H1 (cell line): ENCODE measurements at regions not wholly inside any gene's neighbourhood (a gene's known extent, or its start where the extent isn't known, plus 50 kb on each side); places are given as distances from the start of the nearest gene placed in this dataset.

Source experiments
- CTCF ChIA-PET: fragments of 300-600 bp; sonication (Branson Sonifier 250); formaldehyde crosslinking; loops from one replicate; lab custom pipeline; 2021; ENCODE audit not compliant: partially characterized antibody; lab: Charles Lee
- POLR2A ChIA-PET: fragments of 300-600 bp; sonication (Branson Sonifier 250); formaldehyde crosslinking; loops from one replicate; lab custom pipeline; 2021; ENCODE audit warnings: inconsistent platforms; ENCODE audit not compliant: partially characterized antibody; lab: Charles Lee
- DNase-seq, 2 experiments: peaks; one replicate each; pipeline versions ENCODE4 v3.0.0 to v3.0.0-alpha.2; 2010 to 2022; ENCODE audit warnings: low spot score in 2 of 2, low read depth in 1 of 2, mixed read lengths in 1 of 2
- FAIRE-seq: peaks from 2 replicates; lab custom pipeline; 2011; peaks lifted over from hg19 to GRCh38; lab: Jason Lieb, UNC
- H2AFZ ChIP-seq: 2 replicates; pipeline ENCODE4 v1.8.1; 2012; ENCODE audit warnings: low read length, inconsistent platforms
- H2AK5ac ChIP-seq: 2 replicates; pipeline ENCODE4 v1.6.1; 2013; ENCODE audit warnings: low read depth, low read length
- H2BK120ac ChIP-seq: replicated peaks from 2 replicates; pipeline ENCODE3; 2013; ENCODE audit warnings: low read depth, low read length, inconsistent platforms
- H2BK12ac ChIP-seq: 2 replicates; pipeline ENCODE4 v1.6.1; 2013; ENCODE audit warnings: low read depth, low read length
- H2BK15ac ChIP-seq: 2 replicates; pipeline ENCODE4 v1.6.1; 2013; ENCODE audit warnings: low read length
- H2BK20ac ChIP-seq: 2 replicates; pipeline ENCODE4 v1.6.1; 2013; ENCODE audit warnings: low read length
- H2BK5ac ChIP-seq: 2 replicates; pipeline ENCODE4 v1.6.1; 2013; ENCODE audit warnings: low read depth, low read length
- H3K14ac ChIP-seq: 2 replicates; pipeline ENCODE4 v1.6.1; 2013; ENCODE audit warnings: inconsistent platforms; ENCODE audit not compliant: insufficient read length
- H3K18ac ChIP-seq: 2 replicates; pipeline ENCODE4 v1.6.1; 2013; ENCODE audit warnings: low read length; ENCODE audit errors: extremely low read depth
- H3K23ac ChIP-seq: 2 replicates; pipeline ENCODE4 v1.6.1; 2013; ENCODE audit warnings: inconsistent platforms; ENCODE audit not compliant: insufficient read length
- H3K23me2 ChIP-seq: 2 replicates; pipeline ENCODE4 v1.6.1; 2013; ENCODE audit warnings: low read depth, low read length
- H3K27ac ChIP-seq: 2 replicates; pipeline ENCODE4 v1.6.1; 2011; ENCODE audit warnings: low read depth, low read length, inconsistent platforms
- H3K27me3 ChIP-seq, 4 experiments: replicated peaks in 1 of 4; 1 replicate in 1 of 4; 2 replicates in 3 of 4; pipeline versions ENCODE4 v1.6.1 to v1.8.1; 2011 to 2013; ENCODE audit warnings: low read length in 3 of 4, mild to moderate bottlenecking in 3 of 4, inconsistent platforms in 2 of 4, mixed read lengths in 2 of 4, moderate library complexity in 1 of 4; ENCODE audit not compliant: control insufficient read depth in 3 of 4, insufficient read depth in 3 of 4; ENCODE audit errors: extremely low read depth in 1 of 4
- H3K36me3 ChIP-seq, 4 experiments: 2 replicates each; pipeline versions ENCODE4 v1.6.1 to v1.8.1; 2011 to 2013; ENCODE audit warnings: mild to moderate bottlenecking in 4 of 4, low read length in 3 of 4, moderate library complexity in 2 of 4, control low read depth in 1 of 4, inconsistent platforms in 1 of 4; ENCODE audit not compliant: insufficient read depth in 4 of 4, control insufficient read depth in 2 of 4
- H3K4ac ChIP-seq: replicated peaks from 2 replicates; pipeline ENCODE3; 2013; ENCODE audit warnings: low read length, low read depth, mixed read lengths, inconsistent platforms; ENCODE audit not compliant: insufficient read length
- H3K4me1 ChIP-seq, 4 experiments: replicated peaks in 1 of 4; 1 replicate in 1 of 4; 2 replicates in 3 of 4; pipeline versions ENCODE4 v1.6.1 to v1.8.1; 2011 to 2013; ENCODE audit warnings: low read length in 3 of 4, inconsistent platforms in 2 of 4, mixed read lengths in 1 of 4; ENCODE audit not compliant: insufficient read depth in 4 of 4, control insufficient read depth in 3 of 4
- H3K4me2 ChIP-seq, 2 experiments: 2 replicates each; pipeline versions ENCODE4 v1.6.1 to v1.8.1; 2011 to 2013; ENCODE audit warnings: low read depth in 2 of 2, low read length in 2 of 2, control low read depth in 1 of 2, inconsistent platforms in 1 of 2, mild to moderate bottlenecking in 1 of 2; ENCODE audit not compliant: insufficient read depth in 1 of 2
- H3K4me3 ChIP-seq, 4 experiments: fragments of 200-600, 300-600 bp in 1 of 4; sonication (generic), shearing (Covaris generic), sonication (Bioruptor Twin) in 1 of 4; 2 replicates each; pipeline versions ENCODE4 v1.5.1 to v1.8.1; 2011 to 2016; ENCODE audit warnings: low read length in 4 of 4, low read depth in 3 of 4, control low read depth in 2 of 4, inconsistent platforms in 2 of 4, mild to moderate bottlenecking in 2 of 4, mixed read lengths in 1 of 4, moderate library complexity in 1 of 4; ENCODE audit not compliant: insufficient read depth in 2 of 4; ENCODE audit errors: extremely low read depth in 1 of 4
- H3K56ac ChIP-seq: replicated peaks from 2 replicates; pipeline ENCODE3; 2013; ENCODE audit warnings: low read depth, mild to moderate bottlenecking, mixed read lengths, low read length, inconsistent platforms; ENCODE audit not compliant: insufficient read length
- H3K79me1 ChIP-seq: 2 replicates; pipeline ENCODE4 v1.6.1; 2013; ENCODE audit warnings: low read depth, low read length, control low read depth
- H3K79me2 ChIP-seq, 2 experiments: 2 replicates each; pipeline versions ENCODE4 v1.6.1 to v1.8.1; 2012 to 2013; ENCODE audit warnings: low read length in 2 of 2, mild to moderate bottlenecking in 2 of 2, inconsistent platforms in 1 of 2; ENCODE audit not compliant: insufficient read depth in 2 of 2, control insufficient read depth in 1 of 2
- H3K9ac ChIP-seq, 4 experiments: replicated peaks in 1 of 4; 1 replicate in 1 of 4; 2 replicates in 3 of 4; pipeline versions ENCODE4 v1.6.1 to v1.8.1; 2011 to 2013; ENCODE audit warnings: low read depth in 3 of 4, low read length in 3 of 4, control low read depth in 2 of 4, mild to moderate bottlenecking in 2 of 4, moderate library complexity in 2 of 4, inconsistent platforms in 1 of 4; ENCODE audit errors: extremely low read depth in 1 of 4
- H3K9me3 ChIP-seq, 2 experiments: 2 replicates each; pipeline versions ENCODE4 v1.6.1 to v1.8.1; 2012 to 2013; ENCODE audit warnings: mild to moderate bottlenecking in 2 of 2, moderate library complexity in 2 of 2, control low read depth in 1 of 2, inconsistent platforms in 1 of 2, low read depth in 1 of 2, low read length in 1 of 2, mixed read lengths in 1 of 2; ENCODE audit not compliant: insufficient read depth in 2 of 2
- H4K20me1 ChIP-seq, 2 experiments: replicated peaks in 1 of 2; 2 replicates each; pipeline versions ENCODE3 to v1.8.1; 2011 to 2013; ENCODE audit warnings: inconsistent platforms in 2 of 2, low read length in 2 of 2, mild to moderate bottlenecking in 1 of 2; ENCODE audit not compliant: insufficient read depth in 2 of 2, control insufficient read depth in 1 of 2
- H4K5ac ChIP-seq: 2 replicates; pipeline ENCODE4 v1.6.1; 2013; ENCODE audit warnings: low read length, low read depth, mixed read lengths, inconsistent platforms; ENCODE audit not compliant: insufficient read length
- H4K8ac ChIP-seq: 2 replicates; pipeline ENCODE4 v1.8.0; 2013; ENCODE audit warnings: mild to moderate bottlenecking, moderate library complexity, low read length, inconsistent platforms; ENCODE audit not compliant: insufficient read depth; ENCODE audit errors: extremely low read depth
- H4K91ac ChIP-seq: replicated peaks from 2 replicates; pipeline ENCODE3; 2013; ENCODE audit warnings: low read length, mixed read lengths, inconsistent platforms; ENCODE audit not compliant: insufficient read length
- ATF3 ChIP-seq: IDR thresholded peaks from 2 replicates; pipeline ENCODE4 v1.6.1; 2011; ENCODE audit warnings: low read depth, mild to moderate bottlenecking, low read length; ENCODE audit not compliant: insufficient read depth
- CTBP2 ChIP-seq: IDR thresholded peaks from 2 replicates; pipeline ENCODE4 v1.7.0; 2011; ENCODE audit warnings: borderline replicate concordance, mild to moderate bottlenecking, moderate library complexity, mixed read lengths, low read length; ENCODE audit not compliant: insufficient read depth, insufficient read length
- WGBS, 2 experiments: shearing (Covaris generic) in 1 of 2; methylation state at CpG; one replicate each; pipeline versions ENCODE4 v1.1.6 to v1.1.7; 2013 to 2015; ENCODE audit warnings: low lambda C conversion rate in 2 of 2, mixed read lengths in 2 of 2, inconsistent platforms in 1 of 2, low coverage in 1 of 2, missing lambda C conversion rate in 1 of 2; ENCODE audit not compliant: insufficient replicate concordance in 2 of 2, insufficient coverage in 1 of 2, insufficient read length in 1 of 2; ENCODE audit errors: extremely low coverage in 1 of 2, missing lambda C conversion rate in 1 of 2; 5-methylcytosine and 5-hydroxymethylcytosine counted together

- Histone ChIP-seq H3K14ac (no peak overlapping the region), H3K36me3 (no peaks in the 10 kb centered on the region), H4K20me1 (no peaks in the 10 kb centered on the region), H2BK5ac (no peak overlapping the region), H4K91ac (no peak overlapping the region), H2AK5ac (no peak overlapping the region), H4K5ac (no peak overlapping the region), H2BK12ac (no peak overlapping the region), H2BK120ac (no peak overlapping the region), H3K27me3 (no peaks in the 10 kb centered on the region), H2BK20ac (no peak overlapping the region), H3K79me2 (no peaks in the 10 kb centered on the region), H2AFZ (no peak overlapping the region), H3K4me3 (no peak overlapping the region), H3K23ac (no peak overlapping the region), H3K23me2 (peaks cover 3% of the 10 kb centered on the region; the same call in 1 of the 2 replicates), H3K56ac (no peak overlapping the region), H3K4ac (no peak overlapping the region), H3K9me3 (no peaks in the 10 kb centered on the region), H3K9ac (no peak overlapping the region), H3K18ac (no peak overlapping the region), H2BK15ac (no peak overlapping the region), H3K79me1 (no peaks in the 10 kb centered on the region), H4K8ac (no peak overlapping the region), H3K4me1 (no peaks in the 10 kb centered on the region), H3K4me2 (no peak overlapping the region), H3K27ac (no peak overlapping the region)
- TF ChIP-seq ATF3 (no peak), CTBP2 (no peak)
- CTCF ChIA-PET, result interaction anchor here (0.6 kb wide), 1 partner anchor 1790 kb away, joined by 3 read pairs; no protein-coding TSS in a partner anchor
- POLR2A ChIA-PET, result no interaction called here
- no peak for FAIRE-seq
- DNase-seq, result no peak
- 98% methylated on average over 2 of the region's 2 CpGs; no CpG with 5 or more reads in 1 of the 2 experiments for WGBS, 2 experiments
Measured at GRCh38 chr2:123438675-123439074, 586.4 kb upstream of the CNTNAP5 start.
